DOHH2 (cell line): ENCODE measurements at regions not wholly inside any gene's neighbourhood (a gene's known extent, or its start where the extent isn't known, plus 50 kb on each side); places are given as distances from the start of the nearest gene placed in this dataset.

Experiments used
- CTCF ChIP-seq: fragments of 200-600 bp; sonication (generic); IDR thresholded peaks from one replicate; pipeline ENCODE4 v1.5.1; 2014; ENCODE audit warnings: antibody characterized with exemption, mild to moderate bottlenecking, low read depth, low read length; ENCODE audit not compliant: poor library complexity, severe bottlenecking
- EZH2phosphoT487 ChIP-seq: fragments of 200-600 bp; sonication (generic); IDR thresholded peaks from 2 replicates; pipeline ENCODE4 v1.6.1; 2017; ENCODE audit warnings: borderline replicate concordance, mild to moderate bottlenecking, antibody characterized with exemption, low read length, moderate library complexity, mixed read lengths

- no peak for TF ChIP-seq CTCF
- TF ChIP-seq EZH2phosphoT487 = no peak
Observed at GRCh38 chr2:236452238-236452637, 117.4 kb upstream of the ACKR3 start.
